ENCODE measurements at regions not wholly inside any gene's neighbourhood (a gene's known extent, or its start where the extent isn't known, plus 50 kb on each side); places are given as distances from the start of the nearest gene placed in this dataset.

- no peak for ATAC-seq
- Histone ChIP-seq H3K4me1 (ENCODE audit: low read depth) (no peaks in the 10 kb centered on the region), H3K36me3 (ENCODE audit: low read depth) (no peaks in the 10 kb centered on the region), H3K9me3 (peaks cover 3% of the 10 kb centered on the region), H3K4me3 (no peak overlapping the region)
- TF ChIP-seq CTCF (IDR thresholded peaks at IDR 0.05) = no peak
- intact Hi-C loops (cut with DNase I, micrococcal nuclease) = no loop called here
- DNase-seq = no peak
These were observed 236.0 kb downstream of the GLRX3 start for GRCh38 chr10:130372222-130372621.

- Histone ChIP-seq H3K36me3 (ENCODE audit: low read depth) (no peaks in the 10 kb centered on the region), H3K4me3 (no peak overlapping the region), H3K4me1 (ENCODE audit: low read depth) (no peaks in the 10 kb centered on the region), H3K9me3 (peaks cover 3% of the 10 kb centered on the region)
- TF ChIP-seq CTCF (IDR thresholded peaks at IDR 0.05) = no peak
- intact Hi-C loops (cut with DNase I, micrococcal nuclease) = no loop called here
- no peak for DNase-seq
- ATAC-seq = no peak
These were observed 236.7 kb downstream of the GLRX3 start for GRCh38 chr10:130372866-130373265.

- Histone ChIP-seq H3K36me3 (ENCODE audit: low read depth) (no peaks in the 10 kb centered on the region), H3K4me3 (no peak overlapping the region), H3K9me3 (peaks cover 3% of the 10 kb centered on the region), H3K4me1 (ENCODE audit: low read depth) (no peaks in the 10 kb centered on the region)
- intact Hi-C loops (cut with DNase I, micrococcal nuclease) = no loop called here
- DNase-seq = no peak
- no peak for TF ChIP-seq CTCF (IDR thresholded peaks at IDR 0.05)
- no peak for ATAC-seq
These were observed 241.9 kb downstream of the GLRX3 start for GRCh38 chr10:130377986-130378540.

GRCh38 chr10:130378556-130379400, 242.6 kb downstream of the GLRX3 start:
- no peak for TF ChIP-seq CTCF (IDR thresholded peaks at IDR 0.05)
- no peaks in the 10 kb centered on the region for H3K4me1 ChIP-seq (ENCODE audit: low read depth)
- H3K4me3 ChIP-seq = no peak overlapping the region
- peaks cover 3% of the 10 kb centered on the region for H3K9me3 ChIP-seq
- no peaks in the 10 kb centered on the region for H3K36me3 ChIP-seq (ENCODE audit: low read depth)
- ATAC-seq = no peak
- intact Hi-C loops (cut with DNase I, micrococcal nuclease) = no loop called here
- no peak for DNase-seq

GRCh38 chr10:130380056-130380455, 243.9 kb downstream of the GLRX3 start:
- Histone ChIP-seq H3K4me3 (no peak overlapping the region), H3K9me3 (peaks cover 7% of the 10 kb centered on the region), H3K4me1 (ENCODE audit: low read depth) (no peaks in the 10 kb centered on the region), H3K36me3 (ENCODE audit: low read depth) (no peaks in the 10 kb centered on the region)
- no peak for ATAC-seq
- DNase-seq = no peak
- intact Hi-C loops (cut with DNase I, micrococcal nuclease) = no loop called here
- TF ChIP-seq CTCF (IDR thresholded peaks at IDR 0.05) = no peak
